ENCODE measurements at regions not wholly inside any gene's neighbourhood (a gene's known extent, or its start where the extent isn't known, plus 50 kb on each side); places are given as distances from the start of the nearest gene placed in this dataset.

GRCh38 chr7:89934101-89934500 is 220.2 kb upstream of the STEAP1 start:
- TF ChIP-seq CTCF (IDR thresholded peaks at IDR 0.05; ENCODE audit: low read depth, low read length) (no peak), POLR2A (IDR thresholded peaks at IDR 0.05; ENCODE audit: extremely low read depth, insufficient read length) (no peak)
